GM21576 (cell line): ENCODE measurements at regions not wholly inside any gene's neighbourhood (a gene's known extent, or its start where the extent isn't known, plus 50 kb on each side); places are given as distances from the start of the nearest gene placed in this dataset.

ENCODE experiments used
- ATAC-seq: cut with Tn5 transposase; IDR thresholded peaks from one replicate; pipeline ENCODE4 v1.9.1; 2021; ENCODE audit warnings: mild to moderate bottlenecking, moderate library complexity; ENCODE audit not compliant: unreplicated experiment

GRCh38 chr22:48707763-48708557 lies 1119.7 kb downstream of the BRD1 start:
- no peak for ATAC-seq

- no peak for ATAC-seq
Observed at GRCh38 chr22:48706934-48707762, 1120.5 kb downstream of the BRD1 start.

GRCh38 chr22:48705917-48706605 lies 1121.6 kb downstream of the BRD1 start:
- ATAC-seq, result no peak

- no peak for ATAC-seq
Observed at GRCh38 chr22:48705159-48705916, 1122.3 kb downstream of the BRD1 start.

GRCh38 chr22:48704335-48704734 lies 1123.3 kb downstream of the BRD1 start:
- ATAC-seq, result no peak

GRCh38 chr22:48703265-48703941 lies 1124.3 kb downstream of the BRD1 start:
- ATAC-seq, result no peak

GRCh38 chr22:48702573-48703264 lies 1125.0 kb downstream of the BRD1 start:
- ATAC-seq, result no peak

GRCh38 chr22:48701296-48702030 lies 1126.2 kb downstream of the BRD1 start:
- ATAC-seq, result no peak

GRCh38 chr22:48700566-48701295 lies 1126.9 kb downstream of the BRD1 start:
- no peak for ATAC-seq

GRCh38 chr22:48700180-48700565 lies 1127.5 kb downstream of the BRD1 start:
- no peak for ATAC-seq

- ATAC-seq, result no peak
Observed at GRCh38 chr22:48699511-48699910, 1128.2 kb downstream of the BRD1 start.

- no peak for ATAC-seq
Observed at GRCh38 chr22:48698618-48699017, 1129.1 kb downstream of the BRD1 start.

GRCh38 chr22:48697694-48698276 lies 1129.9 kb downstream of the BRD1 start:
- ATAC-seq, result no peak

- no peak for ATAC-seq
Observed at GRCh38 chr22:48697223-48697622, 1130.5 kb downstream of the BRD1 start.

GRCh38 chr22:48696371-48696770 lies 1131.3 kb downstream of the BRD1 start:
- ATAC-seq, result no peak

GRCh38 chr22:48695731-48696305 lies 1131.9 kb downstream of the BRD1 start:
- ATAC-seq, result no peak

GRCh38 chr22:48695251-48695650 lies 1132.4 kb downstream of the BRD1 start:
- no peak for ATAC-seq
